ENCODE measurements at regions not wholly inside any gene's neighbourhood (a gene's known extent, or its start where the extent isn't known, plus 50 kb on each side); places are given as distances from the start of the nearest gene placed in this dataset.

GRCh38 chr7:156148995-156149394 lies 336.7 kb upstream of the SHH start:
- no peak for TF ChIP-seq CTCF (IDR thresholded peaks at IDR 0.05)
- no peak for TF ChIP-seq EP300 (IDR thresholded peaks at IDR 0.05)

Data from suprapubic skin (tissue), 3 donors.